GM12873 (cell line): ENCODE measurements at regions not wholly inside any gene's neighbourhood (a gene's known extent, or its start where the extent isn't known, plus 50 kb on each side); places are given as distances from the start of the nearest gene placed in this dataset.

Experiments
- CTCF ChIP-seq: IDR thresholded peaks from 2 replicates; pipeline ENCODE4 v1.5.1; 2012; ENCODE audit warnings: low read depth, mild to moderate bottlenecking, moderate library complexity, low read length, control low read depth; ENCODE audit not compliant: insufficient read depth; ENCODE audit errors: missing control alignments

- TF ChIP-seq CTCF = peak; percentile 84
Measured at GRCh38 chr6:41424370-41425058, 89.1 kb downstream of the NCR2 start.

GRCh38 chr6:41425511-41425910 is 90.1 kb downstream of the NCR2 start:
- TF ChIP-seq CTCF = no peak

GRCh38 chr6:41426438-41426851 is 91.0 kb downstream of the NCR2 start:
- no peak for TF ChIP-seq CTCF

GRCh38 chr6:41426888-41427641 is 91.7 kb downstream of the NCR2 start:
- peak; percentile 3 for TF ChIP-seq CTCF

- TF ChIP-seq CTCF = no peak
Measured at GRCh38 chr6:41427642-41428335, 92.4 kb downstream of the NCR2 start.

GRCh38 chr6:41428336-41428995 is 93.1 kb downstream of the NCR2 start:
- TF ChIP-seq CTCF = no peak
